Endothelial cell of umbilical vein (primary cell): ENCODE measurements at regions not wholly inside any gene's neighbourhood (a gene's known extent, or its start where the extent isn't known, plus 50 kb on each side); places are given as distances from the start of the nearest gene placed in this dataset.

Source experiments
- BruUV-seq: library from RNA; stranded (reverse); fragments of 400-500 nt; replicated peaks from 2 replicates; lab custom pipeline; 2021; lab: Mats Ljungman, UMichigan
- CTCF ChIA-PET: fragments of 300-600, 350-600 bp; sonication (Branson Sonifier 250); formaldehyde crosslinking; loops from one replicate; lab custom pipeline; 2021; ENCODE audit warnings: antibody characterized with exemption, inconsistent platforms; lab: Charles Lee
- POLR2A ChIA-PET: fragments of 300-600, 350-600 bp; sonication (Branson Sonifier 250); formaldehyde crosslinking; loops from one replicate; lab custom pipeline; 2021; ENCODE audit warnings: antibody characterized with exemption, inconsistent platforms; lab: Charles Lee
- DNase-seq: peaks from one replicate; pipeline ENCODE4 v3.0.0-alpha.2; 2011; ENCODE audit warnings: low read depth, low spot score
- FAIRE-seq: peaks from 2 replicates; lab custom pipeline; 2011; peaks lifted over from hg19 to GRCh38; lab: Jason Lieb, UNC
- H2AFZ ChIP-seq: 2 replicates; pipeline ENCODE4 v1.6.0; 2012; ENCODE audit warnings: low read depth, low read length, control low read depth, inconsistent platforms
- H3K27ac ChIP-seq: 2 replicates; pipeline ENCODE4 v1.5.1; 2011; ENCODE audit warnings: low read depth, mild to moderate bottlenecking, control low read depth, low read length, moderate library complexity; ENCODE audit not compliant: insufficient read depth
- H3K27me3 ChIP-seq, 2 experiments: 2 replicates each; pipeline versions ENCODE4 v1.6.0 to v1.6.1; 2011; ENCODE audit warnings: low read length in 2 of 2, mixed read lengths in 1 of 2; ENCODE audit not compliant: control insufficient read depth in 2 of 2, insufficient read depth in 2 of 2
- H3K36me3 ChIP-seq, 2 experiments: 2 replicates in 1 of 2; 3 replicates in 1 of 2; pipeline ENCODE4 v1.5.1; 2011; ENCODE audit warnings: low read length in 2 of 2, mild to moderate bottlenecking in 1 of 2, moderate library complexity in 1 of 2; ENCODE audit not compliant: control insufficient read depth in 2 of 2, insufficient read depth in 2 of 2; ENCODE audit errors: extremely low read depth in 1 of 2
- H3K4me1 ChIP-seq: 3 replicates; pipeline ENCODE4 v1.5.1; 2011; ENCODE audit warnings: mild to moderate bottlenecking, low read length; ENCODE audit not compliant: control insufficient read depth, insufficient read depth; ENCODE audit errors: extremely low read depth
- H3K4me2 ChIP-seq: 2 replicates; pipeline ENCODE4 v1.6.1; 2011; ENCODE audit warnings: low read length, control low read depth, mixed read lengths; ENCODE audit not compliant: insufficient read depth
- H3K4me3 ChIP-seq, 3 experiments: fragments of 200-600 bp in 1 of 3; sonication (generic), shearing (Covaris generic) in 1 of 3; replicated peaks in 1 of 3; 2 replicates each; pipeline ENCODE4 v1.5.1; 2011 to 2016; ENCODE audit warnings: control low read depth in 3 of 3, low read length in 3 of 3, mild to moderate bottlenecking in 2 of 3, inconsistent platforms in 1 of 3, low read depth in 1 of 3, moderate library complexity in 1 of 3; ENCODE audit not compliant: insufficient read depth in 1 of 3
- H3K79me2 ChIP-seq: 2 replicates; pipeline ENCODE4 v1.6.0; 2012; ENCODE audit warnings: low read length, inconsistent platforms; ENCODE audit not compliant: control insufficient read depth, insufficient read depth
- H3K9ac ChIP-seq: replicated peaks from 2 replicates; pipeline ENCODE3; 2011; ENCODE audit warnings: low read length, control low read depth; ENCODE audit not compliant: insufficient read depth; ENCODE audit errors: extremely low read depth
- H3K9me1 ChIP-seq: replicated peaks from 3 replicates; pipeline ENCODE4 v1.6.0; 2011; ENCODE audit warnings: mild to moderate bottlenecking, low read length; ENCODE audit not compliant: control insufficient read depth, insufficient read depth; ENCODE audit errors: extremely low read depth
- H3K9me3 ChIP-seq: replicated peaks from 2 replicates; pipeline ENCODE4 v1.5.1; 2012; ENCODE audit warnings: low read length, inconsistent platforms; ENCODE audit not compliant: control insufficient read depth, insufficient read depth
- H4K20me1 ChIP-seq: replicated peaks from 2 replicates; pipeline ENCODE3; 2011; ENCODE audit warnings: mild to moderate bottlenecking, low read length; ENCODE audit not compliant: control insufficient read depth, insufficient read depth; ENCODE audit errors: extremely low read depth
- EZH2 ChIP-seq: IDR thresholded peaks from 2 replicates; pipeline ENCODE4 v1.6.1; 2012; ENCODE audit warnings: borderline replicate concordance, low read depth, mild to moderate bottlenecking, moderate library complexity, low read length, inconsistent platforms; ENCODE audit not compliant: severe bottlenecking
- FOS ChIP-seq: IDR thresholded peaks from 2 replicates; pipeline ENCODE4 v1.6.1; 2011; ENCODE audit warnings: mild to moderate bottlenecking, low read length, moderate library complexity, borderline replicate concordance; ENCODE audit not compliant: insufficient read depth
- GATA2 ChIP-seq: IDR thresholded peaks from 2 replicates; pipeline ENCODE4 v1.7.0; 2011; ENCODE audit warnings: low read depth, mild to moderate bottlenecking, moderate library complexity, mixed read lengths, low read length; ENCODE audit not compliant: insufficient read length, insufficient read depth
- JUN ChIP-seq: IDR thresholded peaks from 2 replicates; pipeline ENCODE4 v1.6.1; 2011; ENCODE audit warnings: borderline replicate concordance, low read depth; ENCODE audit not compliant: insufficient read length, insufficient read depth
- MYC ChIP-seq: IDR thresholded peaks from one replicate; pipeline ENCODE4 v1.6.1; 2011; ENCODE audit warnings: mild to moderate bottlenecking, low read depth, low read length
- POLR2A ChIP-seq: IDR thresholded peaks from 2 replicates; pipeline ENCODE4 v1.6.1; 2012; ENCODE audit warnings: low read depth, mild to moderate bottlenecking, control low read depth, low read length
- POLR2AphosphoS5 ChIP-seq: IDR thresholded peaks from 2 replicates; pipeline ENCODE4 v1.6.1; 2012; ENCODE audit warnings: low read depth, mild to moderate bottlenecking, control low read depth, low read length, moderate library complexity; ENCODE audit not compliant: insufficient read depth
- dilution Hi-C: fragments of 300-500 bp; cut with MboI; formaldehyde crosslinking; loops from one replicate; pipeline ENCODE4 v1.15.0; 2019; ENCODE audit warnings: low sequenced_read_pairs; ENCODE audit not compliant: extremely low pct_ligation_motif_present
- intact Hi-C: fragments of 100-400 bp; cut with micrococcal nuclease; formaldehyde crosslinking; loops from one replicate; pipeline ENCODE4 v1.10.0; 2022
- TF ChIP-seq, protein P1 (sequence below), 2 donors: IDR thresholded peaks; 1 replicate in 1 of 2; 2 replicates in 1 of 2; pipeline ENCODE4 v1.5.1; 2011; ENCODE audit warnings: low read length in 2 of 2, mild to moderate bottlenecking in 2 of 2, moderate library complexity in 2 of 2, control low read depth in 1 of 2, inconsistent platforms in 1 of 2, low read depth in 1 of 2; ENCODE audit not compliant: insufficient read depth in 1 of 2; ENCODE audit errors: extremely low read depth in 1 of 2

DNA sequence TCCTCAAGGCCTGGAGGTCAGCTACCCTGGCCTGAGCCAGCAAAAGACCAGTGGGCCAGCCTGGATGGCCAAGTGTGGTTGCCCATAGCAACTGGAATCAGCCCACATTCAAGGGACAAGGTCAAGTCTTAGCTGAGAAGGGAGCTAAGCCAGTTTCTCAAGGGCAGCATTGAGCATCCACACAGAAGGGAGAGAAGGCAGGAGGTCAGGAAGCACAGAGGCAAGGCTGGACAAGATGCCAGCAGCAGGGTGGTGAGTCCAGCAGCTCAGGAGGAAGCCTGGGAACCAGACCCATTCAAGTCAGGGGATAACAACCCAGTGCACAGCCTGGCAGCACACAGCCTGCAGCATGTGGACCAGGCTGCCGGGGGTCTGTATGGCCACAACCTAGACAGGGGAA lies 54.0 kb upstream of the ZMIZ1 start:
- H3K27ac ChIP-seq = no peak overlapping the region
- H3K9me1 ChIP-seq = no peaks in the 10 kb centered on the region
- no peak overlapping the region for H2AFZ ChIP-seq
- no peak overlapping the region for H3K9ac ChIP-seq
- no peaks in the 10 kb centered on the region for H4K20me1 ChIP-seq
- H3K9me3 ChIP-seq = no peaks in the 10 kb centered on the region
- FAIRE-seq (no peak), DNase-seq (no peak)
- no TSS peak for BruUV-seq
- ChIA-PET CTCF (interaction anchor here (0.9 kb wide), 1 partner anchor 9 kb away, joined by 5 read pairs; no protein-coding TSS in a partner anchor), POLR2A (no interaction called here)
- no peak overlapping the region for H3K4me3 ChIP-seq
- peaks cover 0 to 10% of the 10 kb centered on the region in 2 experiments for H3K27me3 ChIP-seq
- TF ChIP-seq GATA2 = no peak
- TF ChIP-seq FOS = no peak
- TF ChIP-seq POLR2AphosphoS5 = no peak
- no peak for TF ChIP-seq POLR2A
- TF ChIP-seq JUN = no peak
- TF ChIP-seq EZH2 = no peak
- TF ChIP-seq, protein P1, sequence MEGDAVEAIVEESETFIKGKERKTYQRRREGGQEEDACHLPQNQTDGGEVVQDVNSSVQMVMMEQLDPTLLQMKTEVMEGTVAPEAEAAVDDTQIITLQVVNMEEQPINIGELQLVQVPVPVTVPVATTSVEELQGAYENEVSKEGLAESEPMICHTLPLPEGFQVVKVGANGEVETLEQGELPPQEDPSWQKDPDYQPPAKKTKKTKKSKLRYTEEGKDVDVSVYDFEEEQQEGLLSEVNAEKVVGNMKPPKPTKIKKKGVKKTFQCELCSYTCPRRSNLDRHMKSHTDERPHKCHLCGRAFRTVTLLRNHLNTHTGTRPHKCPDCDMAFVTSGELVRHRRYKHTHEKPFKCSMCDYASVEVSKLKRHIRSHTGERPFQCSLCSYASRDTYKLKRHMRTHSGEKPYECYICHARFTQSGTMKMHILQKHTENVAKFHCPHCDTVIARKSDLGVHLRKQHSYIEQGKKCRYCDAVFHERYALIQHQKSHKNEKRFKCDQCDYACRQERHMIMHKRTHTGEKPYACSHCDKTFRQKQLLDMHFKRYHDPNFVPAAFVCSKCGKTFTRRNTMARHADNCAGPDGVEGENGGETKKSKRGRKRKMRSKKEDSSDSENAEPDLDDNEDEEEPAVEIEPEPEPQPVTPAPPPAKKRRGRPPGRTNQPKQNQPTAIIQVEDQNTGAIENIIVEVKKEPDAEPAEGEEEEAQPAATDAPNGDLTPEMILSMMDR (IDR thresholded peaks at IDR 0.05; ENCODE audit: extremely low read depth in 1 of 2, insufficient read depth in 1 of 2, low read depth in 1 of 2, low read length in 2 of 2) = no peak
- no peak for TF ChIP-seq MYC
- H3K4me1 ChIP-seq = no peaks in the 10 kb centered on the region
- no peak overlapping the region for H3K4me2 ChIP-seq
- no peaks in the 10 kb centered on the region for H3K79me2 ChIP-seq
- intact Hi-C loops (no loop called here), dilution Hi-C loops (no loop called here)
- no peaks in the 10 kb centered on the region for H3K36me3 ChIP-seq
